ENCODE measurements at regions not wholly inside any gene's neighbourhood (a gene's known extent, or its start where the extent isn't known, plus 50 kb on each side); places are given as distances from the start of the nearest gene placed in this dataset.

DNA sequence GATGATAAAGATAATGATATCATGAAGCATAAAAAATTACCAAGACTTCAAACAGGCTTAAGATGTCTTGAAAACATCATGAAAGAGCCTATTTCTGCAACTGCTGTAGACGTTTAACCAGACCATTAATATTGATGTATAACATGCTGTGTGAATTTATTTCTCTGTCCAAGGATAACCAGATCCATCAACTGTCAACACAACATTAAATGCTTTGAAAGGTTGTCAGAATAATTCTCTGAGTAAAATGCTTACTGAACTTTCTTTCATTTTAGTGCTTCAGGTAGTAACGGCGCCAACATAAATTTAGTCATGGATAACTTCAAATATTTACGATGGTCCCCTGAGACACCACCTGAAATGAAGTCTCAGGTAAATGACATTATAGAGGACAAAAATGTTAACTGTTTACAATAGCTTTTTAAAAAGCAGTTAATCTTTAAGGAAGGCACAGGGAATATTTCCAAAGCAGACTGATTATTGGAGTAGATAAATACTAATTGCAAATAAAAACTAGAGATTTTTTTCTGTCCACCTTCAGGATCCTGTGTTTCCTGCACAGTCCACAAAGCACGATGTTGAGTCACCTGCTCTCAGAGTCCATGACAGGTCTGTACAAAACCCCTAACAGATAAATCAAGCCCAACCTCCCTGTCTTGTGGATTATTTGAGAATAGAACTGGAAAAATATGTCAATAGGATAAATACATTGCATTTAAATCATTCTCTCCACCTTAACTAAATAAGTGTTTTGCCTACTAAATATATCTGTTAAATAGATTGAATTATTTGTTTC, 1213.2 kb downstream of the XPNPEP1 start:
- BruUV-seq (replicated peaks), result no TSS peak
- Histone ChIP-seq H3K27ac (ENCODE audit: low read length) (no peak overlapping the region), H3K4me3 (ENCODE audit: low read depth in 2 of 2, low read length in 2 of 2) (no peak overlapping the region), H3K4me1 (ENCODE audit: control insufficient read depth, insufficient read depth, low read length) (no peaks in the 10 kb centered on the region), H3K36me3 (ENCODE audit: control insufficient read depth, insufficient read depth, low read length) (no peaks in the 10 kb centered on the region), H3K27me3 (ENCODE audit: control insufficient read depth, insufficient read depth, low read length) (no peaks in the 10 kb centered on the region), H3K9me3 (ENCODE audit: control insufficient read depth, insufficient read depth, low read depth, low read length) (no peaks in the 10 kb centered on the region)
- CTCF ChIA-PET, result no interaction called here
- in situ Hi-C loops (cut with HindIII; ENCODE audit: low pct_unique_long_range_greater_than_20kb, low sequenced_read_pairs), result no loop called here
- intact Hi-C loops (cut with micrococcal nuclease; ENCODE audit: unreplicated experiment), result no loop called here
- ATAC-seq, result no peak
- TF ChIP-seq, protein P1, sequence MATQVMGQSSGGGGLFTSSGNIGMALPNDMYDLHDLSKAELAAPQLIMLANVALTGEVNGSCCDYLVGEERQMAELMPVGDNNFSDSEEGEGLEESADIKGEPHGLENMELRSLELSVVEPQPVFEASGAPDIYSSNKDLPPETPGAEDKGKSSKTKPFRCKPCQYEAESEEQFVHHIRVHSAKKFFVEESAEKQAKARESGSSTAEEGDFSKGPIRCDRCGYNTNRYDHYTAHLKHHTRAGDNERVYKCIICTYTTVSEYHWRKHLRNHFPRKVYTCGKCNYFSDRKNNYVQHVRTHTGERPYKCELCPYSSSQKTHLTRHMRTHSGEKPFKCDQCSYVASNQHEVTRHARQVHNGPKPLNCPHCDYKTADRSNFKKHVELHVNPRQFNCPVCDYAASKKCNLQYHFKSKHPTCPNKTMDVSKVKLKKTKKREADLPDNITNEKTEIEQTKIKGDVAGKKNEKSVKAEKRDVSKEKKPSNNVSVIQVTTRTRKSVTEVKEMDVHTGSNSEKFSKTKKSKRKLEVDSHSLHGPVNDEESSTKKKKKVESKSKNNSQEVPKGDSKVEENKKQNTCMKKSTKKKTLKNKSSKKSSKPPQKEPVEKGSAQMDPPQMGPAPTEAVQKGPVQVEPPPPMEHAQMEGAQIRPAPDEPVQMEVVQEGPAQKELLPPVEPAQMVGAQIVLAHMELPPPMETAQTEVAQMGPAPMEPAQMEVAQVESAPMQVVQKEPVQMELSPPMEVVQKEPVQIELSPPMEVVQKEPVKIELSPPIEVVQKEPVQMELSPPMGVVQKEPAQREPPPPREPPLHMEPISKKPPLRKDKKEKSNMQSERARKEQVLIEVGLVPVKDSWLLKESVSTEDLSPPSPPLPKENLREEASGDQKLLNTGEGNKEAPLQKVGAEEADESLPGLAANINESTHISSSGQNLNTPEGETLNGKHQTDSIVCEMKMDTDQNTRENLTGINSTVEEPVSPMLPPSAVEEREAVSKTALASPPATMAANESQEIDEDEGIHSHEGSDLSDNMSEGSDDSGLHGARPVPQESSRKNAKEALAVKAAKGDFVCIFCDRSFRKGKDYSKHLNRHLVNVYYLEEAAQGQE (IDR thresholded peaks at IDR 0.05; ENCODE audit: insufficient read depth in 1 of 2, low read depth in 2 of 2, low read length in 1 of 2), result no peak
- TF ChIP-seq TCF7L2 (IDR thresholded peaks at IDR 0.05; ENCODE audit: low read depth, low read length) (no peak), SIN3A (IDR thresholded peaks at IDR 0.05; ENCODE audit: borderline replicate concordance, insufficient read depth, low read depth, low read length) (no peak), POLR2AphosphoS5 (IDR thresholded peaks at IDR 0.05; ENCODE audit: low read depth, low read length) (no peak)
- TF ChIP-seq, protein P2, sequence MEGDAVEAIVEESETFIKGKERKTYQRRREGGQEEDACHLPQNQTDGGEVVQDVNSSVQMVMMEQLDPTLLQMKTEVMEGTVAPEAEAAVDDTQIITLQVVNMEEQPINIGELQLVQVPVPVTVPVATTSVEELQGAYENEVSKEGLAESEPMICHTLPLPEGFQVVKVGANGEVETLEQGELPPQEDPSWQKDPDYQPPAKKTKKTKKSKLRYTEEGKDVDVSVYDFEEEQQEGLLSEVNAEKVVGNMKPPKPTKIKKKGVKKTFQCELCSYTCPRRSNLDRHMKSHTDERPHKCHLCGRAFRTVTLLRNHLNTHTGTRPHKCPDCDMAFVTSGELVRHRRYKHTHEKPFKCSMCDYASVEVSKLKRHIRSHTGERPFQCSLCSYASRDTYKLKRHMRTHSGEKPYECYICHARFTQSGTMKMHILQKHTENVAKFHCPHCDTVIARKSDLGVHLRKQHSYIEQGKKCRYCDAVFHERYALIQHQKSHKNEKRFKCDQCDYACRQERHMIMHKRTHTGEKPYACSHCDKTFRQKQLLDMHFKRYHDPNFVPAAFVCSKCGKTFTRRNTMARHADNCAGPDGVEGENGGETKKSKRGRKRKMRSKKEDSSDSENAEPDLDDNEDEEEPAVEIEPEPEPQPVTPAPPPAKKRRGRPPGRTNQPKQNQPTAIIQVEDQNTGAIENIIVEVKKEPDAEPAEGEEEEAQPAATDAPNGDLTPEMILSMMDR (IDR thresholded peaks at IDR 0.05), result no peak
- DNase-seq (ENCODE audit: low read depth, low spot score), result no peak
- POLR2A ChIA-PET, result no interaction called here

DNA sequence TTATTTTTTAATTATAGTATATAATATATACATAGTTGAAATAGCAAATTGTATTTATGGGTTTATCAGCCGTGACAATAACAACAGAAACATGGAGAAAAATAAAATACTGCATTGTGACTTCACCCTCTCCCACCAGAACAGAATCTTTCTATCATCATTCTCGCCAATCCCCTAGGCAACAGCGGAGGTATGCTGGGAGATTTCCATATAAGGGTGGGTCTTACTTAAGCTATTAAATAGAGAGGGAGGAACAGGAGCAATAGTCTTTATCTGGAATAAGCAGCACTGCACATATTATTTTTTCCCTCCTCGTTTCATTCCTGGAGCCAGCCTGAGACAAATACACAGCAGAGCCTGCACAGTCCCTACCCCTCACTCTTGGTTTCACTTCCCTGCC, 1214.9 kb downstream of the XPNPEP1 start:
- in situ Hi-C loops (cut with HindIII; ENCODE audit: low pct_unique_long_range_greater_than_20kb, low sequenced_read_pairs) (no loop called here), intact Hi-C loops (cut with micrococcal nuclease; ENCODE audit: unreplicated experiment) (no loop called here)
- CTCF ChIA-PET, result no interaction called here
- Histone ChIP-seq H3K27ac (ENCODE audit: low read length) (no peak overlapping the region), H3K36me3 (ENCODE audit: control insufficient read depth, insufficient read depth, low read length) (no peaks in the 10 kb centered on the region), H3K27me3 (ENCODE audit: control insufficient read depth, insufficient read depth, low read length) (no peaks in the 10 kb centered on the region), H3K9me3 (ENCODE audit: control insufficient read depth, insufficient read depth, low read depth, low read length) (no peaks in the 10 kb centered on the region), H3K4me1 (ENCODE audit: control insufficient read depth, insufficient read depth, low read length) (no peaks in the 10 kb centered on the region), H3K4me3 (ENCODE audit: low read depth in 2 of 2, low read length in 2 of 2) (no peak overlapping the region)
- POLR2A ChIA-PET, result no interaction called here
- DNase-seq (ENCODE audit: low read depth, low spot score) (no peak), ATAC-seq (no peak)
- TF ChIP-seq POLR2AphosphoS5 (IDR thresholded peaks at IDR 0.05; ENCODE audit: low read depth, low read length) (no peak), SIN3A (IDR thresholded peaks at IDR 0.05; ENCODE audit: borderline replicate concordance, insufficient read depth, low read depth, low read length) (no peak), TCF7L2 (IDR thresholded peaks at IDR 0.05; ENCODE audit: low read depth, low read length) (no peak)
- TF ChIP-seq, protein P2 (IDR thresholded peaks at IDR 0.05), result no peak
- TF ChIP-seq, protein P1 (IDR thresholded peaks at IDR 0.05; ENCODE audit: insufficient read depth in 1 of 2, low read depth in 2 of 2, low read length in 1 of 2), result no peak
- BruUV-seq (replicated peaks), result no TSS peak

Data from Panc1 (cell line).